Glutamatergic neuron (in vitro differentiated cells): ENCODE measurements at regions not wholly inside any gene's neighbourhood (a gene's known extent, or its start where the extent isn't known, plus 50 kb on each side); places are given as distances from the start of the nearest gene placed in this dataset.

Source experiments
- DNase-seq: peaks from one replicate; pipeline ENCODE4 v3.0.0; 2022
- H3K27ac Mint-ChIP-seq: one replicate; pipeline ENCODE4 v1.8.0; 2020; ENCODE audit warnings: mild to moderate bottlenecking, mixed read lengths, inconsistent platforms; ENCODE audit not compliant: unreplicated experiment
- H3K27me3 Mint-ChIP-seq: one replicate; pipeline ENCODE4 v1.8.0; 2020; ENCODE audit warnings: mild to moderate bottlenecking, moderate library complexity, mixed read lengths, inconsistent platforms; ENCODE audit not compliant: unreplicated experiment
- H3K36me3 Mint-ChIP-seq: one replicate; pipeline ENCODE4 v1.8.0; 2020; ENCODE audit warnings: mild to moderate bottlenecking, mixed read lengths, inconsistent platforms; ENCODE audit not compliant: unreplicated experiment
- H3K4me1 Mint-ChIP-seq: one replicate; pipeline ENCODE4 v1.8.0; 2020; ENCODE audit warnings: mild to moderate bottlenecking, low read depth, mixed read lengths, inconsistent platforms; ENCODE audit not compliant: unreplicated experiment
- H3K4me3 Mint-ChIP-seq: one replicate; pipeline ENCODE4 v1.8.0; 2020; ENCODE audit warnings: mild to moderate bottlenecking, mixed read lengths, inconsistent platforms; ENCODE audit not compliant: unreplicated experiment
- H3K9me3 Mint-ChIP-seq: one replicate; pipeline ENCODE4 v1.8.0; 2020; ENCODE audit warnings: mild to moderate bottlenecking, moderate library complexity, mixed read lengths, inconsistent platforms; ENCODE audit not compliant: unreplicated experiment
- TF ChIP-seq, protein P1 (sequence below): fragments of 200-600 bp; sonication (generic); IDR thresholded peaks from one replicate; pipeline ENCODE4 v1.5.0; 2021; ENCODE audit not compliant: partially characterized antibody, unreplicated experiment

DNA sequence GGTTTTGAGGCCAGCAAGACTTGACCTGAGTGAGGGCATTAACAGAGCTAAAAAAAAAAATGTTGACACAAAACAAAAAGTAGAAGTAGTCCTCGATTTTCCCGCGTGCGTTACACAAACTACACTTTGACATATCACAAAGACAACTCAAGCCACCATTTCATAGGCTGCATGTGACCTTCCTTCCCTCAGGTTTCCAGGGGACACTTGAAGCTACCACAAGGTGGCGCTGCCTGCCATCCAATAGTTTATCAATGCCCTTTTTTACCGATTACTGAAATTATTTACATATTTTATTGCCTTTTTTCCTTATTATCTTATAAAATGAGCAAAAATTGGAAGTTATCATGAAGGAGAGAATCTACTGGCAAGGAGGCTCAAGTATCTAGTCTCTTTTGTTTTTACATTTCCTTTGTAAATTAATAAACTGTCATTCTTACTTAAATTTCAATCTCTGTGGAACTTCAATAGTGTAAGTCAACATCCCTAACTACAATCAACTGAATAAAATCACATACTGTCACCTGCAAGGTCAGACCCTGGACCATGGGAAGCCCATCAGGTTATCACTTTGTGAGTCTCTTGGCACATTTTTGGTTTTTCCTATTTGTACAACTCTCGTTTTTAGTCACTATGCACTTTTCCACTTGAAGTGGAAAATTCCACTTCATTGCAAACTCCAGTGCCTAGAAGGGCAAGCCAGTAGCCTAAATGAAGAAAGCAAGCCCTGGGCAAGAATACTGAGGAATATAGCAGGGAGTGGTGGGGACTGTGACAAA, 84.6 kb upstream of the CPSF6 start:
- H3K4me1 Mint-ChIP-seq: peaks cover 6% of the 10 kb centered on the region
- no peaks in the 10 kb centered on the region for H3K9me3 Mint-ChIP-seq
- no peaks in the 10 kb centered on the region for H3K36me3 Mint-ChIP-seq
- no peaks in the 10 kb centered on the region for H3K27me3 Mint-ChIP-seq
- H3K27ac Mint-ChIP-seq: no peak overlapping the region
- DNase-seq: peak; percentile 78
- TF ChIP-seq, protein P1, sequence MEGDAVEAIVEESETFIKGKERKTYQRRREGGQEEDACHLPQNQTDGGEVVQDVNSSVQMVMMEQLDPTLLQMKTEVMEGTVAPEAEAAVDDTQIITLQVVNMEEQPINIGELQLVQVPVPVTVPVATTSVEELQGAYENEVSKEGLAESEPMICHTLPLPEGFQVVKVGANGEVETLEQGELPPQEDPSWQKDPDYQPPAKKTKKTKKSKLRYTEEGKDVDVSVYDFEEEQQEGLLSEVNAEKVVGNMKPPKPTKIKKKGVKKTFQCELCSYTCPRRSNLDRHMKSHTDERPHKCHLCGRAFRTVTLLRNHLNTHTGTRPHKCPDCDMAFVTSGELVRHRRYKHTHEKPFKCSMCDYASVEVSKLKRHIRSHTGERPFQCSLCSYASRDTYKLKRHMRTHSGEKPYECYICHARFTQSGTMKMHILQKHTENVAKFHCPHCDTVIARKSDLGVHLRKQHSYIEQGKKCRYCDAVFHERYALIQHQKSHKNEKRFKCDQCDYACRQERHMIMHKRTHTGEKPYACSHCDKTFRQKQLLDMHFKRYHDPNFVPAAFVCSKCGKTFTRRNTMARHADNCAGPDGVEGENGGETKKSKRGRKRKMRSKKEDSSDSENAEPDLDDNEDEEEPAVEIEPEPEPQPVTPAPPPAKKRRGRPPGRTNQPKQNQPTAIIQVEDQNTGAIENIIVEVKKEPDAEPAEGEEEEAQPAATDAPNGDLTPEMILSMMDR: peak; percentile 94
- H3K4me3 Mint-ChIP-seq: no peak overlapping the region

DNA sequence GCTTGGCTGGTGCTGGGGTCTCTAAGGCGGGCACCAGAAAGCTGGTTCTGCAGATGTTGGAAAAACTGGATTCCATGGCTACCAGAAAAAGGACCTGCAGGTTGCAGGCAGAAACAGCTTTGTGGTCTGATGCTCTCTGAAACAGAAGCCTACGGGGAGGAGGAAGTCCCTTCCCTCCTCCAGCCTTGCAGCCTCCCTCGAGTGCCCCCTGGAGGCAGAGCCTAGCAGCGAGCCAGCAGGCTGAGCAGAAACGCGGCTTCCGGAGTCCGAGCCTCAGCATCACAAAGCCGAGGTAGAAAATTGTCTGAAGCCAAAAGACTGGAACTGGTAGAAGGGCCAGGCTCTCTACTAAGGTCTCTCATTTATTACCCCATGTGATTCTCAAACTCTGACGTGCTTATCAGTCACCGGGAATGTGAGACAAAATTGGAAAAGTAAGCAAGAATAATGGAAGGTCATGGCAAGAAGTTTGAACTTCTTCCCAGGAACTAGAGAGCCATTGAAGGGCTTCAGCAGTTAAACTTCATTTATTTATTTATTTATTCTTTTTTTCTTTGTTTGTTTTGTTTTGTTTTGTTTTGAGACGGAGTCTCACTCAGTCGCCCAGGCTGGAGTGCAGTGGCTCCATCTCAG, 82.2 kb upstream of the CPSF6 start:
- H3K27me3 Mint-ChIP-seq: no peaks in the 10 kb centered on the region
- peak; percentile 93 for DNase-seq

GRCh38 chr12:69161829-69162228, 77.5 kb upstream of the CPSF6 start:
- peaks cover 6% of the 10 kb centered on the region for H3K36me3 Mint-ChIP-seq
- H3K4me3 Mint-ChIP-seq: no peak overlapping the region
- peaks cover 2% of the 10 kb centered on the region for H3K27me3 Mint-ChIP-seq
- no peaks in the 10 kb centered on the region for H3K9me3 Mint-ChIP-seq
- TF ChIP-seq, protein P1: no peak
- H3K4me1 Mint-ChIP-seq: peaks cover 6% of the 10 kb centered on the region
- no peak overlapping the region for H3K27ac Mint-ChIP-seq
- no peak for DNase-seq

More for the DNA sequence above, 82.2 kb upstream of the CPSF6 start:
- Mint-ChIP-seq H3K36me3 (peaks cover 6% of the 10 kb centered on the region), H3K27ac (no peak overlapping the region), H3K4me3 (no peak overlapping the region), H3K9me3 (no peaks in the 10 kb centered on the region), H3K4me1 (peaks cover 6% of the 10 kb centered on the region)
- TF ChIP-seq, protein P1: peak; percentile 78

DNA sequence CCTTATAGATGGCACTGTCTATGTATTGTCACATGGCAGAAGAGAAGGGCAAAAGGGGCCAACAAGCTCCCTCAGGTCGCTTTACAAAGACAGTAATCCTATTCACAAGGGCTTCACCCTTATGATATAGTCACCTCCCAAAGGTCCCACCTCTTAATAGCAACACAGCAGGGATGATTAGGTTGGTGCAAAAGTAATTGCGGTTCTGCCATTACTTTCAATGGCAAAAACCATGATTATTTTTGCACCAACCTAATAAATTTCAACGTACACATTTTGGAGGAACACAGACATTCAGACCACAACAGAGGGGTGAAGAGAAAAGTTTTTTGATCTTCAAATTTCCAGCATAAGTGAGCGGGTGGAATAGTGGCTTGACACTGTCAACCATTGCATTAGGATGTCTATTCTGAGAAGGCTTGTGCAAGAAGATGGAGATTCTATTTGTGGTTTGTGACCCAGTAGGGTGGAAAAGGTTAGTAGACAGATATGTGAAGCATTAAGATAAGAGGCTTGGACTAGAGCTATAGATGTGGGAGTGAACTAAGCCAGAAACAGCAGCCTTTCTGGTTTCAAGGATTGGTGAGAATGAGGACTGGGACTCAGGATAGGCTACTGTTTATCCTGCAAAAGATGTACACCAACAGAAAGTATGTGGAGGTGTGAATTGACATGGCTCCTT, 75.5 kb upstream of the CPSF6 start:
- TF ChIP-seq, protein P1: no peak
- no peak overlapping the region for H3K27ac Mint-ChIP-seq
- H3K27me3 Mint-ChIP-seq: peaks cover 2% of the 10 kb centered on the region
- peaks cover 6% of the 10 kb centered on the region for H3K36me3 Mint-ChIP-seq
- H3K4me1 Mint-ChIP-seq: no peaks in the 10 kb centered on the region
- no peak overlapping the region for H3K4me3 Mint-ChIP-seq
- H3K9me3 Mint-ChIP-seq: no peaks in the 10 kb centered on the region
- no peak for DNase-seq
